A549 (cell line): ENCODE measurements at regions not wholly inside any gene's neighbourhood (a gene's known extent, or its start where the extent isn't known, plus 50 kb on each side); places are given as distances from the start of the nearest gene placed in this dataset.

ENCODE experiments used
- ATAC-seq, 2 experiments: fragments of 200-7000 bp in 1 of 2; fragments of >200 bp in 1 of 2; cut with Nextera tagmentation in 1 of 2; cut with Tn5 transposase in 1 of 2; 3 replicates each; pipeline versions ENCODE4 v1.8.0 to v1.9.1; 2018 to 2020; ENCODE audit warnings: mild to moderate bottlenecking in 1 of 2, moderate library complexity in 1 of 2
- CTCF ChIA-PET: fragments of 300-600 bp; sonication (Branson Sonifier 250); formaldehyde crosslinking; extraction: SDS; loops from one replicate; lab custom pipeline; 2021; ENCODE audit warnings: antibody characterized with exemption, inconsistent platforms; lab: Yijun Ruan, JAX
- POLR2A ChIA-PET: fragments of 350-600 bp; formaldehyde crosslinking; extraction: SDS; loops from one replicate; lab custom pipeline; 2021; ENCODE audit warnings: antibody characterized with exemption, inconsistent platforms; lab: Yijun Ruan, JAX
- DNase-seq, 2 experiments: peaks; one replicate each; pipeline versions ENCODE4 v3.0.0 to v3.0.0-alpha.2; 2011 to 2016; ENCODE audit warnings: low read depth in 1 of 2, low spot score in 1 of 2
- FAIRE-seq: peaks from 2 replicates; lab custom pipeline; 2011; peaks lifted over from hg19 to GRCh38; lab: Jason Lieb, UNC
- H3K27ac ChIP-seq, 2 experiments: fragments of >200 bp; sonication (Bioruptor Twin); formaldehyde crosslinking; 3 replicates each; pipeline ENCODE4 v1.5.1; 2016 to 2017
- H3K4me1 ChIP-seq: fragments of >200 bp; sonication (Bioruptor Twin); formaldehyde crosslinking; 3 replicates; pipeline ENCODE4 v1.6.1; 2016
- H3K4me2 ChIP-seq: fragments of >200 bp; sonication (Bioruptor Twin); formaldehyde crosslinking; 3 replicates; pipeline ENCODE4 v1.6.1; 2016
- H3K4me3 ChIP-seq: fragments of >200 bp; sonication (Bioruptor Twin); formaldehyde crosslinking; 3 replicates; pipeline ENCODE4 v1.5.1; 2016
- H3K9me3 ChIP-seq: fragments of >200 bp; sonication (Bioruptor Twin); formaldehyde crosslinking; 3 replicates; pipeline ENCODE4 v1.6.1; 2016
- BCL3 ChIP-seq: fragments of >200 bp; sonication (Bioruptor Twin); formaldehyde crosslinking; IDR thresholded peaks from 3 replicates; pipeline ENCODE4 v1.6.1; 2016
- BHLHE40 ChIP-seq: IDR thresholded peaks from 2 replicates; pipeline ENCODE4 v1.6.1; 2012; ENCODE audit warnings: low read depth, low read length, inconsistent platforms
- CBX2 ChIP-seq: fragments of 200-600 bp; sonication (generic); IDR thresholded peaks from 2 replicates; pipeline ENCODE4 v1.6.1; 2016; ENCODE audit warnings: low read depth, mild to moderate bottlenecking, borderline replicate concordance
- CEBPB ChIP-seq, 2 experiments: fragments of >200 bp in 1 of 2; sonication (Bioruptor Twin) in 1 of 2; formaldehyde crosslinking in 1 of 2; IDR thresholded peaks; 2 replicates each; pipeline ENCODE4 v1.6.1; 2012 to 2016
- EP300 ChIP-seq, 2 experiments: fragments of >200 bp; sonication (Bioruptor Twin); formaldehyde crosslinking; IDR thresholded peaks; 2 replicates in 1 of 2; 3 replicates in 1 of 2; pipeline ENCODE4 v1.6.1; 2016 to 2017
- ESRRA ChIP-seq: fragments of 150-350 bp; IDR thresholded peaks from 2 replicates; pipeline ENCODE4 v1.6.1; 2014; ENCODE audit warnings: mild to moderate bottlenecking, low read length, borderline replicate concordance
- FOXS1 ChIP-seq: fragments of 250-450 bp; sonication (Bioruptor Pico); IDR thresholded peaks from 2 replicates; pipeline ENCODE4 v1.5.0; 2020; ENCODE audit warnings: mild to moderate bottlenecking, moderate library complexity
- HDAC2 ChIP-seq: fragments of 200-600 bp; sonication (generic); IDR thresholded peaks from 2 replicates; pipeline ENCODE4 v1.6.1; 2016
- HES2 ChIP-seq: fragments of >200 bp; sonication (Bioruptor Twin); formaldehyde crosslinking; IDR thresholded peaks from 2 replicates; pipeline ENCODE4 v1.6.1; 2016
- HEYL ChIP-seq: fragments of 250-450 bp; sonication (Bioruptor Pico); IDR thresholded peaks from 2 replicates; pipeline ENCODE4 v1.8.0; 2021; ENCODE audit warnings: mild to moderate bottlenecking, moderate library complexity
- HMGXB4 ChIP-seq: fragments of 250-450 bp; sonication (Bioruptor Pico); IDR thresholded peaks from 2 replicates; pipeline ENCODE4 v1.5.0; 2021; ENCODE audit warnings: mild to moderate bottlenecking, moderate library complexity, borderline replicate concordance
- JUNB ChIP-seq: fragments of >200 bp; sonication (Bioruptor Twin); formaldehyde crosslinking; IDR thresholded peaks from 2 replicates; pipeline ENCODE4 v1.6.1; 2016
- KDM5A ChIP-seq: fragments of 200-600 bp; sonication (generic); IDR thresholded peaks from 2 replicates; pipeline ENCODE4 v1.6.1; 2016; ENCODE audit warnings: antibody characterized with exemption, mild to moderate bottlenecking
- MAX ChIP-seq: IDR thresholded peaks from 2 replicates; pipeline ENCODE4 v1.6.1; 2012
- PBX3 ChIP-seq: IDR thresholded peaks from 2 replicates; pipeline ENCODE4 v1.6.1; 2012
- POLR2A ChIP-seq: IDR thresholded peaks from 2 replicates; pipeline ENCODE4 v1.6.1; 2012; ENCODE audit warnings: mild to moderate bottlenecking, low read length
- POLR2AphosphoS2 ChIP-seq: conservative IDR thresholded peaks from 2 replicates; pipeline ENCODE4 v1.6.1; 2012; ENCODE audit warnings: low read length, improper control_type of control experiment, inconsistent platforms
- RAD21 ChIP-seq, 2 experiments: fragments of >200 bp in 1 of 2; sonication (Bioruptor Twin) in 1 of 2; formaldehyde crosslinking in 1 of 2; IDR thresholded peaks in 1 of 2; conservative IDR thresholded peaks in 1 of 2; 2 replicates in 1 of 2; 3 replicates in 1 of 2; pipeline ENCODE4 v1.6.1; 2012 to 2018; ENCODE audit warnings: inconsistent platforms in 1 of 2
- RARB ChIP-seq: fragments of 250-450 bp; sonication (Bioruptor Pico); IDR thresholded peaks from 2 replicates; pipeline ENCODE4 v1.8.0; 2021; ENCODE audit warnings: mild to moderate bottlenecking, moderate library complexity
- REST ChIP-seq: fragments of 200-600 bp; sonication (generic); IDR thresholded peaks from 2 replicates; pipeline ENCODE4 v1.6.1; 2016; ENCODE audit warnings: antibody characterized with exemption, mild to moderate bottlenecking, moderate library complexity
- SMC3 ChIP-seq: fragments of >200 bp; sonication (Bioruptor Twin); formaldehyde crosslinking; IDR thresholded peaks from 3 replicates; pipeline ENCODE4 v1.6.1; 2018; ENCODE audit warnings: inconsistent platforms
- USF2 ChIP-seq: fragments of 450-650 bp; IDR thresholded peaks from 2 replicates; pipeline ENCODE4 v1.6.1; 2014; ENCODE audit warnings: antibody characterized with exemption
- ZC3H11A ChIP-seq: fragments of 450-650 bp; IDR thresholded peaks from 2 replicates; pipeline ENCODE4 v1.6.1; 2014; ENCODE audit warnings: antibody characterized with exemption, mild to moderate bottlenecking
- ZFP36 ChIP-seq: fragments of 450-650 bp; IDR thresholded peaks from 2 replicates; pipeline ENCODE4 v1.6.1; 2014; ENCODE audit warnings: borderline replicate concordance; ENCODE audit not compliant: partially characterized antibody
- WGBS: methylation state at CpG from one replicate; pipeline ENCODE4 v1.1.6; 2017; ENCODE audit errors: missing lambda C conversion rate; 5-methylcytosine and 5-hydroxymethylcytosine counted together

GRCh38 chr6:95099410-95099809, 477.9 kb upstream of the MANEA start (continued):
- TF ChIP-seq POLR2AphosphoS2 (no peak), BCL3 (no peak), BHLHE40 (no peak), KDM5A (no peak), EP300 (IDR thresholded peaks at IDR 0.05) (no peak), MAX (no peak), RARB (no peak), CEBPB (IDR thresholded peaks at IDR 0.05) (no peak)

- no peak overlapping the region for H3K4me2 ChIP-seq
- CTCF ChIA-PET, result no interaction called here
- no peak overlapping the region for H3K4me3 ChIP-seq
- H3K27ac ChIP-seq, result no peak overlapping the region
- H3K4me1 ChIP-seq, result no peaks in the 10 kb centered on the region
- no peak for TF ChIP-seq KDM5A
- no peak for TF ChIP-seq ZFP36
- no peak for TF ChIP-seq HEYL (CRISPR knock-in tag)
- no peak for TF ChIP-seq PBX3
- TF ChIP-seq BHLHE40, result no peak
- TF ChIP-seq CBX2, result no peak
- TF ChIP-seq HES2, result no peak
- TF ChIP-seq HMGXB4, result no peak
- TF ChIP-seq USF2, result no peak
- TF ChIP-seq ZC3H11A, result no peak
- no peak for TF ChIP-seq JUNB
- no peak for TF ChIP-seq SMC3
- TF ChIP-seq FOXS1 (CRISPR knock-in tag), result no peak
- no peak for TF ChIP-seq HDAC2
- TF ChIP-seq POLR2A, result no peak
- TF ChIP-seq RAD21 (conservative IDR thresholded peaks at IDR 0.05 in 1 of 2, IDR thresholded peaks at IDR 0.05 in 1 of 2), result no peak
- no peak for TF ChIP-seq ESRRA
- no peak for TF ChIP-seq MAX
- TF ChIP-seq EP300 (IDR thresholded peaks at IDR 0.05), result no peak
- TF ChIP-seq REST, result no peak
- FAIRE-seq (no peak), ATAC-seq (no peak), DNase-seq (no peak)
- no peaks in the 10 kb centered on the region for H3K9me3 ChIP-seq
- WGBS, result 5% methylated on average over 1 of the region's 1 CpG
- POLR2A ChIA-PET, result no interaction called here
Observed at GRCh38 chr6:95109212-95109611, 468.1 kb upstream of the MANEA start.
